Adrenal gland (tissue), 9 donors: ENCODE measurements at regions not wholly inside any gene's neighbourhood (a gene's known extent, or its start where the extent isn't known, plus 50 kb on each side); places are given as distances from the start of the nearest gene placed in this dataset.

ENCODE experiments used
- DNase-seq, 7 donors: peaks; one replicate each; pipeline ENCODE4 v3.0.0-alpha.2; 2019 to 2020
- H3K27ac ChIP-seq, 5 donors: fragments of 200-600 bp; sonication (generic) in 4 of 5; 1 replicate in 3 of 5; 2 replicates in 2 of 5; pipeline versions ENCODE4 v1.5.1 to v1.8.0; 2016 to 2020; ENCODE audit warnings: mild to moderate bottlenecking in 1 of 5
- H3K27me3 ChIP-seq: fragments of 200-600 bp; 2 replicates; pipeline ENCODE4 v1.8.0; 2021
- H3K36me3 ChIP-seq, 2 donors: fragments of 200-600 bp; replicated peaks in 1 of 2; 1 replicate in 1 of 2; 2 replicates in 1 of 2; pipeline versions ENCODE4 v1.5.1 to v1.8.0; 2018 to 2022
- H3K4me1 ChIP-seq, 2 donors: fragments of 200-600 bp; replicated peaks in 1 of 2; 1 replicate in 1 of 2; 2 replicates in 1 of 2; pipeline versions ENCODE4 v1.5.1 to v1.8.0; 2018 to 2021
- H3K4me3 ChIP-seq, 4 donors: fragments of 200-600 bp; sonication (generic) in 3 of 4; one replicate each; pipeline ENCODE4 v1.5.1; 2016 to 2018
- H3K9me3 ChIP-seq, 3 donors: fragments of 200-600 bp; sonication (generic) in 1 of 3; replicated peaks in 1 of 3; 1 replicate in 2 of 3; 2 replicates in 1 of 3; pipeline versions ENCODE4 v1.5.1 to v1.8.0; 2016 to 2021
- POLR2A ChIP-seq, 2 donors: fragments of 450-650 bp; IDR thresholded peaks; one replicate each; pipeline ENCODE4 v1.6.1; 2017; ENCODE audit warnings: antibody characterized with exemption in 2 of 2, mild to moderate bottlenecking in 2 of 2, moderate library complexity in 1 of 2
- WGBS, 4 donors: extraction: QIAGEN DNeasy Blood & Tissue Kit in 2 of 4; methylation state at CpG; one replicate each; pipeline versions ENCODE4 v1.1.5 to v1.1.7; 2013 to 2017; 5-methylcytosine and 5-hydroxymethylcytosine counted together
- intact Hi-C, 2 donors: fragments of 100-400 bp; cut with DNase I; formaldehyde crosslinking; loops; one replicate each; pipeline versions ENCODE4 v1.14.1 to v1.15.0; 2022 to 2023
- TF ChIP-seq, protein P1 (sequence below), 6 experiments: fragments of 450-650 bp in 4 of 6; fragments of 200-600 bp in 2 of 6; sonication (generic) in 1 of 6; IDR thresholded peaks; 1 replicate in 5 of 6; 2 replicates in 1 of 6; pipeline versions ENCODE4 v1.5.1 to v1.8.0; 2016 to 2021; ENCODE audit warnings: antibody characterized with exemption in 6 of 6, mild to moderate bottlenecking in 2 of 6, moderate library complexity in 1 of 6
- donor health status: healthy with polysubstance abuse.
- donor health status: Bipolar disorder and iron deficiency.
- donor health status: DM: yes; HTN: yes; CAD: no.
- donor health status: DM: no; HTN: no; CAD: no.
- donor health status: DM: no; HTN: no; CAD: no.

DNA sequence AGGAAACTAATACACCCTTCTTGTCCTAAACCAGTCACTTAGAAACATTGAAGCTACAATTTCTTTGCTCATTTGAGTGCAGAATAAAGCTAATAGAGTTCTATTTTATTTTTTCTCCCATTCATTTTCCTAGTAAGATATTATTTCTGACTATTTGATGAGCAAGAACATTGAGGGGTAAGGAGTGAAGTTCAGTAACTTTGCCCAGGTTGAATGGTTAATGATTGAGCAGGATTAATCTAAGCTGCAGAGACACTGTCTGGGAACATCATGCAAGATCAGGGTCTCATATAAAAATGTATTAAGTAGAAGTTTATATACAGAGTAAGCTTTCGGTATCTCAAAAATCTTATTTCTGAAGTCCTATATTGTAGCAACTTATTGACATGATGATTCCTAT is 102.4 kb upstream of the LIMCH1 start:
- Histone ChIP-seq H3K4me1 (peaks cover 18 to 49% of the 10 kb centered on the region in 2 donors), H3K36me3 (no peaks in the 10 kb centered on the region), H3K4me3 (no peak overlapping the region), H3K27ac (no peak overlapping the region), H3K27me3 (no peaks in the 10 kb centered on the region), H3K9me3 (no peaks in the 10 kb centered on the region)
- 96 to 100% (median 98%) methylated on average over 1 of the region's 1 CpG for WGBS, 4 donors
- intact Hi-C loops, result loop anchor here in 1 of 2 donors (10.0 kb wide), 1 partner anchor 209 kb away; no protein-coding TSS in a partner anchor
- TF ChIP-seq, protein P1, sequence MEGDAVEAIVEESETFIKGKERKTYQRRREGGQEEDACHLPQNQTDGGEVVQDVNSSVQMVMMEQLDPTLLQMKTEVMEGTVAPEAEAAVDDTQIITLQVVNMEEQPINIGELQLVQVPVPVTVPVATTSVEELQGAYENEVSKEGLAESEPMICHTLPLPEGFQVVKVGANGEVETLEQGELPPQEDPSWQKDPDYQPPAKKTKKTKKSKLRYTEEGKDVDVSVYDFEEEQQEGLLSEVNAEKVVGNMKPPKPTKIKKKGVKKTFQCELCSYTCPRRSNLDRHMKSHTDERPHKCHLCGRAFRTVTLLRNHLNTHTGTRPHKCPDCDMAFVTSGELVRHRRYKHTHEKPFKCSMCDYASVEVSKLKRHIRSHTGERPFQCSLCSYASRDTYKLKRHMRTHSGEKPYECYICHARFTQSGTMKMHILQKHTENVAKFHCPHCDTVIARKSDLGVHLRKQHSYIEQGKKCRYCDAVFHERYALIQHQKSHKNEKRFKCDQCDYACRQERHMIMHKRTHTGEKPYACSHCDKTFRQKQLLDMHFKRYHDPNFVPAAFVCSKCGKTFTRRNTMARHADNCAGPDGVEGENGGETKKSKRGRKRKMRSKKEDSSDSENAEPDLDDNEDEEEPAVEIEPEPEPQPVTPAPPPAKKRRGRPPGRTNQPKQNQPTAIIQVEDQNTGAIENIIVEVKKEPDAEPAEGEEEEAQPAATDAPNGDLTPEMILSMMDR (IDR thresholded peaks at IDR 0.05), result no peak
- TF ChIP-seq POLR2A (IDR thresholded peaks at IDR 0.05), result no peak
- no peak for DNase-seq

DNA sequence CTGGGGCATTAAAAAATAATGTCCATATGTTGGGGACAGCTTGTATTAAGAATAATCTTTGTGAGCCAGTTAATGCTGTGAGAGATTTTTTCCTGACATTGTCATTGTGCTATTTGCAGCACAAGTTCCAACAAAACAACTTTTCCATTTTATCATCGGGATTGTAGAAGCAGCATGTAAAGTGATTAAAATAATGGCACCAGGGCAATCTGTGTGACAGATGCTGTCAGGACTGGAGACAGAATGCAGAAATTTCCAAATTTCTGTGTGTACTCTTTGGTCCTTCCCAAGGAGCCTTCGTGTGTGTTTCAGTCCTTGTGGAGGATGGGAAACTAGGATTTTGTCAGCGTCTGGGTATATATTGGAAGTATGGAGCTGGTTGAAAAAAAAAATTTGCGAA is 101.5 kb upstream of the LIMCH1 start:
- TF ChIP-seq, protein P1 (IDR thresholded peaks at IDR 0.05), result no peak
- no peak for TF ChIP-seq POLR2A (IDR thresholded peaks at IDR 0.05)
- DNase-seq, result no peak
- Histone ChIP-seq H3K9me3 (no peaks in the 10 kb centered on the region), H3K27me3 (no peaks in the 10 kb centered on the region), H3K4me1 (peaks cover 18 to 45% of the 10 kb centered on the region in 2 donors), H3K36me3 (no peaks in the 10 kb centered on the region), H3K4me3 (no peak overlapping the region), H3K27ac (peak overlapping the region in 2 of 5 donors; percentile 46 to 55)
- intact Hi-C loops, result loop anchor here in 1 of 2 donors (10.0 kb wide), 1 partner anchor 208 kb away; no protein-coding TSS in a partner anchor
- 52 to 62% (median 60%) methylated on average over 4 of the region's 4 CpGs for WGBS, 4 donors

DNA sequence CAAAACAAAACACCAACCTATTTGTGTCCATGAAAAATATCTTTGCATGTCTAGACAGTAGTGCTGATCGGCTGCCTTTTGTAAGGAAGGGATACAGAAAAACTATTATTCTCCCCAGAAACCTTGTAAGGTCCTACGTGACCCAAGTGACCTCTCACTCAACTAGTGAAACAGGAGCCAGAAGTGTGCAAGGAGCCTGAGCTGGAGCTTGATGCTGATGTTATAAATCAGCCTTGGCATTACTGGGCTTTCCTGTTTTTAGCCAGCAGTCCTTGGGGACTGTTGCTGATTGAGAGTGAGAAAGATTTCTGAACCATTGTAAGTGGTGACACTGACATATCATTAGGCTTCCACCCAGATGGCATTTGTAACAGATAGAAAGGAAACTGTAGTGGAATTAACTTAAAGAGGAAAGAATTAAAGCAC is 100.8 kb upstream of the LIMCH1 start:
- no peaks in the 10 kb centered on the region for H3K36me3 ChIP-seq
- DNase-seq, result peak in 3 of 7 donors; percentile 24 to 59 (median 30)
- intact Hi-C loops, result loop anchor here in 1 of 2 donors (10.0 kb wide), 1 partner anchor 208 kb away; no protein-coding TSS in a partner anchor
- H3K4me1 ChIP-seq, result peaks cover 18 to 42% of the 10 kb centered on the region in 2 donors
- H3K9me3 ChIP-seq, result no peaks in the 10 kb centered on the region
- H3K27ac ChIP-seq, result peak overlapping the region in 3 of 5 donors; percentile 33 to 62 (median 55)
- WGBS, 4 donors, result 31 to 34% (median 32%) methylated on average over 2 of the region's 2 CpGs
- no peak overlapping the region for H3K4me3 ChIP-seq
- TF ChIP-seq, protein P1 (IDR thresholded peaks at IDR 0.05), result no peak
- TF ChIP-seq POLR2A (IDR thresholded peaks at IDR 0.05), result no peak
- H3K27me3 ChIP-seq, result no peaks in the 10 kb centered on the region

DNA sequence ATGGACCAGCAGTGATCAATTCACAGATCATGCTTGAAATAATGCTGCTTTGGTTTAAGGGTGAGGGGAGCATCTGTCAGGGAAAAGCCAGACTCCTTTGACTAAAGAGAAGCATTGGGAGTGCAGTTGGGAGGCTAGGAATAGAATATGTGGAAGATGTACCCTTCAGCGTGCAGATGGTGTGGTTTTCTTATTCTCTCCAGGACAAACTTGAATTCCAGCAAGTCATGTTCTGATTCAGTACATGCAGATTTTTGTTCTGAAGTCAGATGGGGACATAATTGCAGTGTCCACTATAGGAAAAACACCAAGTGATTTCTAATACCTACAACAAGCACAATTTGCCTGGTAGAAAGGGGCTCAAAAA is 99.0 kb upstream of the LIMCH1 start:
- TF ChIP-seq POLR2A (IDR thresholded peaks at IDR 0.05), result no peak
- TF ChIP-seq, protein P1 (IDR thresholded peaks at IDR 0.05), result no peak
- Histone ChIP-seq H3K36me3 (no peaks in the 10 kb centered on the region), H3K27me3 (no peaks in the 10 kb centered on the region), H3K4me3 (no peak overlapping the region), H3K9me3 (no peaks in the 10 kb centered on the region), H3K4me1 (peaks cover 18 to 48% of the 10 kb centered on the region in 2 donors), H3K27ac (no peak overlapping the region)
- WGBS, 4 donors, result 93 to 100% (median 95%) methylated on average over 1 of the region's 1 CpG
- DNase-seq, result no peak
- intact Hi-C loops, result loop anchor here in 1 of 2 donors (10.0 kb wide), 1 partner anchor 206 kb away; no protein-coding TSS in a partner anchor
